IMR-90 (cell line): ENCODE measurements at regions not wholly inside any gene's neighbourhood (a gene's known extent, or its start where the extent isn't known, plus 50 kb on each side); places are given as distances from the start of the nearest gene placed in this dataset.

Experiments
- ATAC-seq: fragments of 200-7000 bp; cut with Tn5 transposase; 2 replicates; pipeline ENCODE4 v1.9.1; 2020; ENCODE audit warnings: low read depth, mild to moderate bottlenecking, moderate library complexity
- BruUV-seq: library from RNA; stranded (reverse); fragments of 400-500 nt; replicated peaks from 2 replicates; lab custom pipeline; 2021; lab: Mats Ljungman, UMichigan
- CTCF ChIA-PET: fragments of 300-600 bp; formaldehyde crosslinking; extraction: SDS; loops from one replicate; lab custom pipeline; 2021; ENCODE audit warnings: antibody characterized with exemption; lab: Yijun Ruan, JAX
- POLR2A ChIA-PET: fragments of 300-600 bp; sonication (Branson Sonifier 250); formaldehyde crosslinking; loops from one replicate; lab custom pipeline; 2022; ENCODE audit warnings: antibody characterized with exemption; ENCODE audit not compliant: unreplicated experiment; lab: Charles Lee
- DNase-seq: peaks from one replicate; pipeline ENCODE4 v3.0.0; 2013
- H2AFZ ChIP-seq: replicated peaks from 2 replicates; pipeline ENCODE3; 2013; ENCODE audit warnings: low read length, mild to moderate bottlenecking; ENCODE audit not compliant: poor library complexity
- H2AK5ac ChIP-seq: 2 replicates; pipeline ENCODE4 v1.6.1; 2013; ENCODE audit warnings: low read depth, low read length, inconsistent platforms
- H2AK9ac ChIP-seq: replicated peaks from 2 replicates; pipeline ENCODE3; 2013; ENCODE audit warnings: mild to moderate bottlenecking, low read depth, low read length, moderate library complexity; ENCODE audit not compliant: poor library complexity
- H2BK120ac ChIP-seq: 2 replicates; pipeline ENCODE4 v1.6.1; 2013; ENCODE audit warnings: low read depth, low read length, inconsistent platforms
- H2BK15ac ChIP-seq: 3 replicates; pipeline ENCODE4 v1.6.1; 2013; ENCODE audit warnings: low read depth, low read length, inconsistent platforms
- H2BK20ac ChIP-seq: 2 replicates; pipeline ENCODE4 v1.6.1; 2013; ENCODE audit warnings: low read depth, mild to moderate bottlenecking, inconsistent platforms, low read length, moderate library complexity
- H2BK5ac ChIP-seq: 2 replicates; pipeline ENCODE4 v1.6.1; 2013; ENCODE audit warnings: mild to moderate bottlenecking, low read depth, low read length, inconsistent platforms; ENCODE audit not compliant: poor library complexity, severe bottlenecking
- H3K14ac ChIP-seq: replicated peaks from 2 replicates; pipeline ENCODE4 v1.6.1; 2013; ENCODE audit warnings: low read depth, low read length, inconsistent platforms
- H3K18ac ChIP-seq: 2 replicates; pipeline ENCODE4 v1.6.1; 2013; ENCODE audit warnings: low read depth, low read length, control low read depth
- H3K23ac ChIP-seq: 2 replicates; pipeline ENCODE4 v1.6.1; 2013; ENCODE audit warnings: low read depth, low read length, inconsistent platforms
- H3K27ac ChIP-seq: 2 replicates; pipeline ENCODE4 v1.5.1; 2013; ENCODE audit warnings: mild to moderate bottlenecking, control low read depth, low read length; ENCODE audit not compliant: insufficient read depth
- H3K27me3 ChIP-seq: 2 replicates; pipeline ENCODE4 v1.6.1; 2013; ENCODE audit warnings: low read length; ENCODE audit not compliant: control insufficient read depth, insufficient read depth
- H3K36me3 ChIP-seq: 2 replicates; pipeline ENCODE4 v1.6.1; 2013; ENCODE audit warnings: low read length, mixed read lengths; ENCODE audit not compliant: control insufficient read depth, insufficient read depth
- H3K4ac ChIP-seq: 2 replicates; pipeline ENCODE4 v1.6.1; 2013; ENCODE audit warnings: low read depth, low read length, inconsistent platforms
- H3K4me1 ChIP-seq: 2 replicates; pipeline ENCODE4 v1.6.1; 2013; ENCODE audit warnings: low read length, mixed read lengths; ENCODE audit not compliant: control insufficient read depth, insufficient read depth
- H3K4me2 ChIP-seq: 2 replicates; pipeline ENCODE4 v1.6.1; 2013; ENCODE audit warnings: low read depth, mild to moderate bottlenecking, control low read depth, low read length, moderate library complexity
- H3K4me3 ChIP-seq: 2 replicates; pipeline ENCODE4 v1.5.1; 2013; ENCODE audit warnings: low read depth, mild to moderate bottlenecking, control low read depth, low read length, moderate library complexity; ENCODE audit not compliant: insufficient read depth
- H3K56ac ChIP-seq: 2 replicates; pipeline ENCODE4 v1.6.1; 2013; ENCODE audit warnings: low read length, inconsistent platforms; ENCODE audit not compliant: insufficient read depth; ENCODE audit errors: extremely low read depth
- H3K79me1 ChIP-seq, 2 experiments: 2 replicates each; pipeline ENCODE4 v1.6.1; 2013; ENCODE audit warnings: low read length in 2 of 2, inconsistent platforms in 1 of 2, low read depth in 1 of 2
- H3K9ac ChIP-seq: 2 replicates; pipeline ENCODE4 v1.6.1; 2013; ENCODE audit warnings: low read depth, low read length, control low read depth
- H3K9me1 ChIP-seq: 2 replicates; pipeline ENCODE4 v1.6.1; 2013; ENCODE audit warnings: low read length, inconsistent platforms; ENCODE audit not compliant: insufficient read depth
- H3K9me3 ChIP-seq: 2 replicates; pipeline ENCODE4 v1.6.1; 2013; ENCODE audit warnings: low read length; ENCODE audit not compliant: control insufficient read depth, insufficient read depth
- H4K20me1 ChIP-seq: 2 replicates; pipeline ENCODE4 v1.6.1; 2013; ENCODE audit warnings: low read length, inconsistent platforms; ENCODE audit not compliant: insufficient read depth
- H4K5ac ChIP-seq: 2 replicates; pipeline ENCODE4 v1.6.1; 2013; ENCODE audit warnings: mild to moderate bottlenecking, low read depth, low read length, control low read depth
- H4K8ac ChIP-seq, 2 experiments: 2 replicates each; pipeline ENCODE4 v1.6.1; 2013; ENCODE audit warnings: low read depth in 2 of 2, low read length in 2 of 2, control low read depth in 1 of 2, inconsistent platforms in 1 of 2
- H4K91ac ChIP-seq: 2 replicates; pipeline ENCODE4 v1.6.1; 2013; ENCODE audit warnings: low read depth, low read length, inconsistent platforms; ENCODE audit not compliant: insufficient read depth
- BHLHE40 ChIP-seq: fragments of 150-350 bp; IDR thresholded peaks from 2 replicates; pipeline ENCODE4 v1.6.1; 2016; ENCODE audit warnings: mild to moderate bottlenecking, low read depth, low read length
- CEBPB ChIP-seq: IDR thresholded peaks from 2 replicates; pipeline ENCODE4 v1.6.1; 2012; ENCODE audit warnings: low read depth, low read length, improper control_type of control experiment
- FOS ChIP-seq: fragments of 150-350 bp; IDR thresholded peaks from 2 replicates; pipeline ENCODE4 v1.6.1; 2016; ENCODE audit warnings: low read depth, low read length
- MAFK ChIP-seq: IDR thresholded peaks from 2 replicates; pipeline ENCODE4 v1.6.1; 2012; ENCODE audit warnings: low read depth, low read length, improper control_type of control experiment
- MXI1 ChIP-seq: IDR thresholded peaks from 2 replicates; pipeline ENCODE4 v1.6.1; 2012; ENCODE audit warnings: low read depth, mild to moderate bottlenecking, low read length, moderate library complexity, borderline replicate concordance
- NFE2L2 ChIP-seq: fragments of 150-350 bp; IDR thresholded peaks from 2 replicates; pipeline ENCODE4 v1.6.1; 2016; ENCODE audit warnings: low read depth, mild to moderate bottlenecking, low read length
- POLR2A ChIP-seq: IDR thresholded peaks from 2 replicates; pipeline ENCODE4 v1.6.1; 2012; ENCODE audit warnings: mild to moderate bottlenecking, low read depth, low read length
- WGBS, 2 experiments: methylation state at CpG; one replicate each; pipeline versions ENCODE4 v1.1.5 to v1.1.7; 2013; ENCODE audit warnings: missing lambda C conversion rate in 2 of 2; ENCODE audit not compliant: insufficient read length in 1 of 2; ENCODE audit errors: extremely low coverage in 2 of 2; 5-methylcytosine and 5-hydroxymethylcytosine counted together
- dilution Hi-C: fragments of 300-500 bp; cut with HindIII; formaldehyde crosslinking; loops from one replicate; pipeline ENCODE4 v1.14.3; 2018; ENCODE audit warnings: low sequenced_read_pairs; ENCODE audit not compliant: unreplicated experiment
- in situ Hi-C: fragments of 300-500 bp; cut with MboI; formaldehyde crosslinking; loops from 3 replicates; pipeline ENCODE4 v1.14.3; 2019; ENCODE audit warnings: low sequenced_read_pairs, inconsistent platforms, mixed read lengths
- intact Hi-C: fragments of 100-400 bp; cut with micrococcal nuclease; formaldehyde crosslinking; loops from 2 replicates; pipeline ENCODE4 v1.10.0; 2022
- TF ChIP-seq, protein P1 (sequence below): fragments of 150-350 bp; IDR thresholded peaks from 2 replicates; pipeline ENCODE4 v1.6.1; 2017; ENCODE audit warnings: mild to moderate bottlenecking, antibody characterized with exemption, low read length, low read depth

DNA sequence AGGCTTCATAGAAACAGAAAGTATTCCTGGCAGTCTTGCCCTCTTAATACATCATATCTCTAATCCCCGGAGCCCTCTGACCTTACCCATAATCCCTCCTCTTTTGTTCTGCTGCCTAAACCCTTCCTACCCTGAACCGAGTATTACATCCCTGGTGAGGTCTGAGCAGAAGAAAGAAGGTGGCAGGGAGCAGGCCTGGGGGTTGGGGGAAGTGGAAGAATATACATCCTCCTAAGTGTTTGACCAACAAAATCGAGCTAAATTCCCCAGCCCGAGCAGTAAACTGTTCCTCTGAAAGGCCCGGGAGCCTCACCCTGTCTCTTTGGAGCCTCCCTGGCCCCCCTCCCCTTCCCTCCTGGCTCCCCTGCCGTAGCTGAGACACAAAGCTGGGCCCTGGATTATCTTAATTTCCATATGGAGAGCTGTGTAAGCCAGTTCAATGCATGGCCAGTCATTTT lies 192.6 kb upstream of the LHX5 start:
- Histone ChIP-seq H3K9me3 (no peaks in the 10 kb centered on the region), H4K5ac (no peak overlapping the region), H3K27ac (no peak overlapping the region), H2BK20ac (no peak overlapping the region), H4K91ac (no peak overlapping the region), H3K9me1 (0 out of 2 replicates have a peak, but pooled peaks cover 4% of the 10 kb centered on the region), H3K9ac (no peak overlapping the region), H3K14ac (no peak overlapping the region), H3K4me3 (no peak overlapping the region), H2AK5ac (no peak overlapping the region), H3K36me3 (no peaks in the 10 kb centered on the region), H2BK5ac (no peak overlapping the region), H3K4me2 (no peak overlapping the region), H3K23ac (no peak overlapping the region), H4K8ac (no peak overlapping the region), H3K18ac (no peak overlapping the region), H4K20me1 (no peaks in the 10 kb centered on the region), H3K4ac (no peak overlapping the region), H3K79me1 (no peaks in the 10 kb centered on the region), H2BK120ac (no peak overlapping the region), H3K4me1 (no peaks in the 10 kb centered on the region), H3K27me3 (peaks cover 8% of the 10 kb centered on the region), H2BK15ac (no peak overlapping the region), H3K56ac (no peak overlapping the region), H2AK9ac (no peak overlapping the region), H2AFZ (no peak overlapping the region)
- TF ChIP-seq FOS (no peak), CEBPB (no peak), NFE2L2 (no peak), BHLHE40 (no peak), MAFK (no peak), MXI1 (no peak), POLR2A (no peak)
- TF ChIP-seq, protein P1, sequence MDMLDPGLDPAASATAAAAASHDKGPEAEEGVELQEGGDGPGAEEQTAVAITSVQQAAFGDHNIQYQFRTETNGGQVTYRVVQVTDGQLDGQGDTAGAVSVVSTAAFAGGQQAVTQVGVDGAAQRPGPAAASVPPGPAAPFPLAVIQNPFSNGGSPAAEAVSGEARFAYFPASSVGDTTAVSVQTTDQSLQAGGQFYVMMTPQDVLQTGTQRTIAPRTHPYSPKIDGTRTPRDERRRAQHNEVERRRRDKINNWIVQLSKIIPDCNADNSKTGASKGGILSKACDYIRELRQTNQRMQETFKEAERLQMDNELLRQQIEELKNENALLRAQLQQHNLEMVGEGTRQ = no peak
- POLR2A ChIA-PET = no interaction called here
- intact Hi-C loops (no loop called here), dilution Hi-C loops (no loop called here), in situ Hi-C loops (no loop called here)
- WGBS, 2 experiments = no CpG with 5 or more reads among the region's 6 CpGs
- ATAC-seq (no peak), DNase-seq (no peak)
- CTCF ChIA-PET = no interaction called here
- no TSS peak for BruUV-seq
